GM23338 (cell line): ENCODE measurements at regions not wholly inside any gene's neighbourhood (a gene's known extent, or its start where the extent isn't known, plus 50 kb on each side); places are given as distances from the start of the nearest gene placed in this dataset.

ENCODE experiments used
- ATAC-seq: fragments of 200-7000 bp; cut with Tn5 transposase; 3 replicates; pipeline ENCODE4 v1.9.1; 2020
- DNase-seq: peaks from one replicate; pipeline ENCODE4 v3.0.0-alpha.2; 2015; ENCODE audit warnings: low spot score
- H2AFZ ChIP-seq: fragments of 200-600 bp; sonication (generic); 2 replicates; pipeline ENCODE4 v1.8.0; 2016; ENCODE audit warnings: antibody characterized with exemption, mild to moderate bottlenecking, moderate library complexity
- H3F3A ChIP-seq: fragments of 200-600 bp; sonication (generic); replicated peaks from 2 replicates; pipeline ENCODE4 v1.8.0; 2017; ENCODE audit warnings: antibody characterized with exemption, mixed run types, low read depth
- H3K27ac ChIP-seq: fragments of 200-600 bp; sonication (generic); 2 replicates; pipeline ENCODE4 v1.6.1; 2016; ENCODE audit warnings: low read depth
- H3K27me3 ChIP-seq: fragments of 200-600 bp; sonication (generic); 2 replicates; pipeline ENCODE4 v1.8.0; 2016; ENCODE audit warnings: mild to moderate bottlenecking, mixed run types, moderate library complexity; ENCODE audit not compliant: insufficient read depth
- H3K36me3 ChIP-seq: fragments of 200-600 bp; sonication (generic); 2 replicates; pipeline ENCODE4 v1.8.0; 2016; ENCODE audit warnings: mild to moderate bottlenecking; ENCODE audit not compliant: insufficient read depth
- H3K4me1 ChIP-seq: fragments of 200-600 bp; sonication (generic); 2 replicates; pipeline ENCODE4 v1.8.0; 2016; ENCODE audit warnings: mild to moderate bottlenecking, moderate library complexity; ENCODE audit not compliant: insufficient read depth
- H3K4me2 ChIP-seq: fragments of 200-600 bp; sonication (generic); 2 replicates; pipeline ENCODE4 v1.7.1; 2017; ENCODE audit warnings: mixed run types
- H3K4me3 ChIP-seq: fragments of 200-600 bp; sonication (generic); 2 replicates; pipeline ENCODE4 v1.6.1; 2016; ENCODE audit warnings: mixed run types
- H3K79me2 ChIP-seq: fragments of 200-600 bp; sonication (generic); replicated peaks from 2 replicates; pipeline ENCODE4 v1.8.0; 2017; ENCODE audit warnings: mild to moderate bottlenecking; ENCODE audit not compliant: insufficient read depth
- H3K9me2 ChIP-seq: fragments of 200-600 bp; sonication (generic); 2 replicates; pipeline ENCODE4 v1.8.0; 2017; ENCODE audit not compliant: insufficient read depth
- H4K20me1 ChIP-seq: fragments of 200-600 bp; sonication (generic); replicated peaks from 2 replicates; pipeline ENCODE4 v1.8.0; 2017; ENCODE audit warnings: mild to moderate bottlenecking; ENCODE audit not compliant: insufficient read depth
- H3K27ac Mint-ChIP-seq: 2 replicates; pipeline ENCODE4 v1.8.0; 2020; ENCODE audit warnings: inconsistent platforms, mild to moderate bottlenecking, moderate library complexity, mixed read lengths
- H3K27me3 Mint-ChIP-seq: 3 replicates; pipeline ENCODE4 v1.8.0; 2022; ENCODE audit warnings: low read depth, mild to moderate bottlenecking, moderate library complexity, mixed read lengths, inconsistent platforms; ENCODE audit not compliant: insufficient read depth, poor library complexity
- H3K36me3 Mint-ChIP-seq: 3 replicates; pipeline ENCODE4 v1.8.0; 2021; ENCODE audit warnings: low read depth, mild to moderate bottlenecking, inconsistent platforms, moderate library complexity, mixed read lengths
- H3K4me1 Mint-ChIP-seq: 3 replicates; pipeline ENCODE4 v1.8.0; 2020; ENCODE audit warnings: mild to moderate bottlenecking, inconsistent platforms, mixed read lengths
- H3K4me3 Mint-ChIP-seq: 3 replicates; pipeline ENCODE4 v1.8.0; 2021; ENCODE audit warnings: moderate library complexity, mild to moderate bottlenecking, inconsistent platforms, mixed read lengths
- H3K9me3 Mint-ChIP-seq: 3 replicates; pipeline ENCODE4 v1.8.0; 2020; ENCODE audit warnings: moderate library complexity, mild to moderate bottlenecking, inconsistent platforms, mixed read lengths
- CREB1 ChIP-seq: fragments of 250-450 bp; sonication (Bioruptor Pico); IDR thresholded peaks from 2 replicates; pipeline ENCODE4 v1.5.0; 2020; ENCODE audit warnings: low read depth, mild to moderate bottlenecking, moderate library complexity
- EZH2 ChIP-seq: fragments of 200-600 bp; sonication (generic); IDR thresholded peaks from one replicate; pipeline ENCODE4 v1.8.0; 2017; ENCODE audit warnings: antibody characterized with exemption, mild to moderate bottlenecking, low read depth; ENCODE audit not compliant: unreplicated experiment
- EZH2phosphoT487 ChIP-seq: fragments of 200-600 bp; sonication (generic); IDR thresholded peaks from one replicate; pipeline ENCODE4 v1.8.1; 2018; ENCODE audit warnings: antibody characterized with exemption; ENCODE audit not compliant: unreplicated experiment
- JUNB ChIP-seq: IDR thresholded peaks from one replicate; pipeline ENCODE4 v1.6.1; 2016; ENCODE audit warnings: antibody characterized with exemption; ENCODE audit not compliant: unreplicated experiment
- POLR2AphosphoS5 ChIP-seq: IDR thresholded peaks from 2 replicates; pipeline ENCODE4 v1.6.1; 2016; ENCODE audit warnings: antibody characterized with exemption, low read depth
- STAT1 ChIP-seq: IDR thresholded peaks from one replicate; pipeline ENCODE4 v1.6.1; 2016; ENCODE audit warnings: antibody characterized with exemption; ENCODE audit not compliant: unreplicated experiment
- ZNF114 ChIP-seq: fragments of 250-450 bp; sonication (Bioruptor Pico); IDR thresholded peaks from 2 replicates; pipeline ENCODE4 v1.5.0; 2020; ENCODE audit warnings: mild to moderate bottlenecking, moderate library complexity
- ZNF331 ChIP-seq: fragments of 250-450 bp; sonication (Bioruptor Pico); IDR thresholded peaks from 2 replicates; pipeline ENCODE4 v1.5.0; 2020; ENCODE audit warnings: low read depth, mild to moderate bottlenecking, moderate library complexity
- TF ChIP-seq, protein P1 (sequence below): IDR thresholded peaks from 2 replicates; pipeline ENCODE4 v1.6.1; 2016; ENCODE audit warnings: antibody characterized with exemption
- TF ChIP-seq, protein P2 (sequence below): IDR thresholded peaks from one replicate; pipeline ENCODE4 v1.6.1; 2018; ENCODE audit warnings: antibody characterized with exemption; ENCODE audit not compliant: unreplicated experiment
- TF ChIP-seq, protein P3 (sequence below), 2 experiments: fragments of 200-600 bp in 1 of 2; sonication (generic) in 1 of 2; conservative IDR thresholded peaks; 2 replicates each; pipeline versions ENCODE4 v1.5.1 to v1.6.1; 2016 to 2017; ENCODE audit warnings: antibody characterized with exemption in 2 of 2, low read depth in 2 of 2, mild to moderate bottlenecking in 2 of 2, moderate library complexity in 1 of 2
- TF ChIP-seq, protein P4 (sequence below): fragments of 250-450 bp; sonication (Bioruptor Pico); IDR thresholded peaks from 2 replicates; pipeline ENCODE4 v1.5.0; 2020; ENCODE audit warnings: mild to moderate bottlenecking, moderate library complexity

DNA sequence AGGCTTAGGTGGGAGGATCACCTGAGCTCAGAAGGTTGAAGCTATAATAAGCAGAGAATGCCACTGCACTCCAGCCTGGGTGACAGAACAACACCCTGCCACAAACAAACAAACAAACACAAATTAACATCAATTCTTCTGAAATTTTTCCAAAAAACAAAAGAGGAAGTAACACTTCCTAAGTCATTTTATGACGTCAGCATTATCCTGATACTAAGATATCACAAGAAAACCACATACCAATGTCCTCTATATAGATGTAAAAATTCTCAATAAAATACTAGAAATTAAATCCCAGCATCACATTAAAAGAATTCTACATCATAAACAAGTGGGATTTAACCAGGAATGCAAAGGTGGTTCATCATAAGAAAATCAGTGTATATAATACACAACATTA lies 64.4 kb upstream of the STK26 start:
- Mint-ChIP-seq H3K27me3 (no peaks in the 10 kb centered on the region), H3K9me3 (no peaks in the 10 kb centered on the region), H3K4me3 (no peak overlapping the region), H3K4me1 (peaks cover 4% of the 10 kb centered on the region; the same call in 1 of the 3 replicates), H3K27ac (no peak overlapping the region), H3K36me3 (no peaks in the 10 kb centered on the region)
- H3K27ac ChIP-seq = no peak overlapping the region
- ATAC-seq (no peak), DNase-seq (no peak)
- H3K27me3 ChIP-seq = no peaks in the 10 kb centered on the region
- no peaks in the 10 kb centered on the region for H4K20me1 ChIP-seq
- H3K9me2 ChIP-seq = no peaks in the 10 kb centered on the region
- no peaks in the 10 kb centered on the region for H3F3A ChIP-seq
- no peaks in the 10 kb centered on the region for H3K4me1 ChIP-seq
- no peak overlapping the region for H2AFZ ChIP-seq
- H3K4me2 ChIP-seq = no peak overlapping the region
- TF ChIP-seq, protein P1, sequence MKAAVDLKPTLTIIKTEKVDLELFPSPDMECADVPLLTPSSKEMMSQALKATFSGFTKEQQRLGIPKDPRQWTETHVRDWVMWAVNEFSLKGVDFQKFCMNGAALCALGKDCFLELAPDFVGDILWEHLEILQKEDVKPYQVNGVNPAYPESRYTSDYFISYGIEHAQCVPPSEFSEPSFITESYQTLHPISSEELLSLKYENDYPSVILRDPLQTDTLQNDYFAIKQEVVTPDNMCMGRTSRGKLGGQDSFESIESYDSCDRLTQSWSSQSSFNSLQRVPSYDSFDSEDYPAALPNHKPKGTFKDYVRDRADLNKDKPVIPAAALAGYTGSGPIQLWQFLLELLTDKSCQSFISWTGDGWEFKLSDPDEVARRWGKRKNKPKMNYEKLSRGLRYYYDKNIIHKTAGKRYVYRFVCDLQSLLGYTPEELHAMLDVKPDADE = no peak
- TF ChIP-seq EZH2 (no peak), ZNF331 (CRISPR knock-in tag) (no peak), EZH2phosphoT487 (no peak), JUNB (no peak), STAT1 (no peak), ZNF114 (no peak), CREB1 (CRISPR knock-in tag) (no peak), POLR2AphosphoS5 (no peak)
- TF ChIP-seq, protein P2, sequence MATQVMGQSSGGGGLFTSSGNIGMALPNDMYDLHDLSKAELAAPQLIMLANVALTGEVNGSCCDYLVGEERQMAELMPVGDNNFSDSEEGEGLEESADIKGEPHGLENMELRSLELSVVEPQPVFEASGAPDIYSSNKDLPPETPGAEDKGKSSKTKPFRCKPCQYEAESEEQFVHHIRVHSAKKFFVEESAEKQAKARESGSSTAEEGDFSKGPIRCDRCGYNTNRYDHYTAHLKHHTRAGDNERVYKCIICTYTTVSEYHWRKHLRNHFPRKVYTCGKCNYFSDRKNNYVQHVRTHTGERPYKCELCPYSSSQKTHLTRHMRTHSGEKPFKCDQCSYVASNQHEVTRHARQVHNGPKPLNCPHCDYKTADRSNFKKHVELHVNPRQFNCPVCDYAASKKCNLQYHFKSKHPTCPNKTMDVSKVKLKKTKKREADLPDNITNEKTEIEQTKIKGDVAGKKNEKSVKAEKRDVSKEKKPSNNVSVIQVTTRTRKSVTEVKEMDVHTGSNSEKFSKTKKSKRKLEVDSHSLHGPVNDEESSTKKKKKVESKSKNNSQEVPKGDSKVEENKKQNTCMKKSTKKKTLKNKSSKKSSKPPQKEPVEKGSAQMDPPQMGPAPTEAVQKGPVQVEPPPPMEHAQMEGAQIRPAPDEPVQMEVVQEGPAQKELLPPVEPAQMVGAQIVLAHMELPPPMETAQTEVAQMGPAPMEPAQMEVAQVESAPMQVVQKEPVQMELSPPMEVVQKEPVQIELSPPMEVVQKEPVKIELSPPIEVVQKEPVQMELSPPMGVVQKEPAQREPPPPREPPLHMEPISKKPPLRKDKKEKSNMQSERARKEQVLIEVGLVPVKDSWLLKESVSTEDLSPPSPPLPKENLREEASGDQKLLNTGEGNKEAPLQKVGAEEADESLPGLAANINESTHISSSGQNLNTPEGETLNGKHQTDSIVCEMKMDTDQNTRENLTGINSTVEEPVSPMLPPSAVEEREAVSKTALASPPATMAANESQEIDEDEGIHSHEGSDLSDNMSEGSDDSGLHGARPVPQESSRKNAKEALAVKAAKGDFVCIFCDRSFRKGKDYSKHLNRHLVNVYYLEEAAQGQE = no peak
- TF ChIP-seq, protein P3, sequence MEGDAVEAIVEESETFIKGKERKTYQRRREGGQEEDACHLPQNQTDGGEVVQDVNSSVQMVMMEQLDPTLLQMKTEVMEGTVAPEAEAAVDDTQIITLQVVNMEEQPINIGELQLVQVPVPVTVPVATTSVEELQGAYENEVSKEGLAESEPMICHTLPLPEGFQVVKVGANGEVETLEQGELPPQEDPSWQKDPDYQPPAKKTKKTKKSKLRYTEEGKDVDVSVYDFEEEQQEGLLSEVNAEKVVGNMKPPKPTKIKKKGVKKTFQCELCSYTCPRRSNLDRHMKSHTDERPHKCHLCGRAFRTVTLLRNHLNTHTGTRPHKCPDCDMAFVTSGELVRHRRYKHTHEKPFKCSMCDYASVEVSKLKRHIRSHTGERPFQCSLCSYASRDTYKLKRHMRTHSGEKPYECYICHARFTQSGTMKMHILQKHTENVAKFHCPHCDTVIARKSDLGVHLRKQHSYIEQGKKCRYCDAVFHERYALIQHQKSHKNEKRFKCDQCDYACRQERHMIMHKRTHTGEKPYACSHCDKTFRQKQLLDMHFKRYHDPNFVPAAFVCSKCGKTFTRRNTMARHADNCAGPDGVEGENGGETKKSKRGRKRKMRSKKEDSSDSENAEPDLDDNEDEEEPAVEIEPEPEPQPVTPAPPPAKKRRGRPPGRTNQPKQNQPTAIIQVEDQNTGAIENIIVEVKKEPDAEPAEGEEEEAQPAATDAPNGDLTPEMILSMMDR (conservative IDR thresholded peaks at IDR 0.05; ENCODE audit: low read depth in 2 of 2) = no peak
- TF ChIP-seq, protein P4, sequence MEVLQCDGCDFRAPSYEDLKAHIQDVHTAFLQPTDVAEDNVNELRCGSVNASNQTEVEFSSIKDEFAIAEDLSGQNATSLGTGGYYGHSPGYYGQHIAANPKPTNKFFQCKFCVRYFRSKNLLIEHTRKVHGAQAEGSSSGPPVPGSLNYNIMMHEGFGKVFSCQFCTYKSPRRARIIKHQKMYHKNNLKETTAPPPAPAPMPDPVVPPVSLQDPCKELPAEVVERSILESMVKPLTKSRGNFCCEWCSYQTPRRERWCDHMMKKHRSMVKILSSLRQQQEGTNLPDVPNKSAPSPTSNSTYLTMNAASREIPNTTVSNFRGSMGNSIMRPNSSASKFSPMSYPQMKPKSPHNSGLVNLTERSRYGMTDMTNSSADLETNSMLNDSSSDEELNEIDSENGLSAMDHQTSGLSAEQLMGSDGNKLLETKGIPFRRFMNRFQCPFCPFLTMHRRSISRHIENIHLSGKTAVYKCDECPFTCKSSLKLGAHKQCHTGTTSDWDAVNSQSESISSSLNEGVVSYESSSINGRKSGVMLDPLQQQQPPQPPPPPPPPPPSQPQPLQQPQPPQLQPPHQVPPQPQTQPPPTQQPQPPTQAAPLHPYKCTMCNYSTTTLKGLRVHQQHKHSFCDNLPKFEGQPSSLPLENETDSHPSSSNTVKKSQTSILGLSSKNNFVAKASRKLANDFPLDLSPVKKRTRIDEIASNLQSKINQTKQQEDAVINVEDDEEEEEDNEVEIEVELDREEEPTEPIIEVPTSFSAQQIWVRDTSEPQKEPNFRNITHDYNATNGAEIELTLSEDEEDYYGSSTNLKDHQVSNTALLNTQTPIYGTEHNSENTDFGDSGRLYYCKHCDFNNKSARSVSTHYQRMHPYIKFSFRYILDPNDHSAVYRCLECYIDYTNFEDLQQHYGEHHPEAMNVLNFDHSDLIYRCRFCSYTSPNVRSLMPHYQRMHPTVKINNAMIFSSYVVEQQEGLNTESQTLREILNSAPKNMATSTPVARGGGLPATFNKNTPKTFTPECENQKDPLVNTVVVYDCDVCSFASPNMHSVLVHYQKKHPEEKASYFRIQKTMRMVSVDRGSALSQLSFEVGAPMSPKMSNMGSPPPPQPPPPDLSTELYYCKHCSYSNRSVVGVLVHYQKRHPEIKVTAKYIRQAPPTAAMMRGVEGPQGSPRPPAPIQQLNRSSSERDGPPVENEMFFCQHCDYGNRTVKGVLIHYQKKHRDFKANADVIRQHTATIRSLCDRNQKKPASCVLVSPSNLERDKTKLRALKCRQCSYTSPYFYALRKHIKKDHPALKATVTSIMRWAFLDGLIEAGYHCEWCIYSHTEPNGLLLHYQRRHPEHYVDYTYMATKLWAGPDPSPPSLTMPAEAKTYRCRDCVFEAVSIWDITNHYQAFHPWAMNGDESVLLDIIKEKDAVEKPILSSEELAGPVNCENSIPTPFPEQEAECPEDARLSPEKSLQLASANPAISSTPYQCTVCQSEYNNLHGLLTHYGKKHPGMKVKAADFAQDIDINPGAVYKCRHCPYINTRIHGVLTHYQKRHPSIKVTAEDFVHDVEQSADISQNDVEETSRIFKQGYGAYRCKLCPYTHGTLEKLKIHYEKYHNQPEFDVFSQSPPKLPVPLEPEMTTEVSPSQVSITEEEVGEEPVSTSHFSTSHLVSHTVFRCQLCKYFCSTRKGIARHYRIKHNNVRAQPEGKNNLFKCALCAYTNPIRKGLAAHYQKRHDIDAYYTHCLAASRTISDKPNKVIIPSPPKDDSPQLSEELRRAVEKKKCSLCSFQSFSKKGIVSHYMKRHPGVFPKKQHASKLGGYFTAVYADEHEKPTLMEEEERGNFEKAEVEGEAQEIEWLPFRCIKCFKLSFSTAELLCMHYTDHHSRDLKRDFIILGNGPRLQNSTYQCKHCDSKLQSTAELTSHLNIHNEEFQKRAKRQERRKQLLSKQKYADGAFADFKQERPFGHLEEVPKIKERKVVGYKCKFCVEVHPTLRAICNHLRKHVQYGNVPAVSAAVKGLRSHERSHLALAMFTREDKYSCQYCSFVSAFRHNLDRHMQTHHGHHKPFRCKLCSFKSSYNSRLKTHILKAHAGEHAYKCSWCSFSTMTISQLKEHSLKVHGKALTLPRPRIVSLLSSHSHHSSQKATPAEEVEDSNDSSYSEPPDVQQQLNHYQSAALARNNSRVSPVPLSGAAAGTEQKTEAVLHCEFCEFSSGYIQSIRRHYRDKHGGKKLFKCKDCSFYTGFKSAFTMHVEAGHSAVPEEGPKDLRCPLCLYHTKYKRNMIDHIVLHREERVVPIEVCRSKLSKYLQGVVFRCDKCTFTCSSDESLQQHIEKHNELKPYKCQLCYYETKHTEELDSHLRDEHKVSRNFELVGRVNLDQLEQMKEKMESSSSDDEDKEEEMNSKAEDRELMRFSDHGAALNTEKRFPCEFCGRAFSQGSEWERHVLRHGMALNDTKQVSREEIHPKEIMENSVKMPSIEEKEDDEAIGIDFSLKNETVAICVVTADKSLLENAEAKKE = no peak
- H3K36me3 ChIP-seq = no peaks in the 10 kb centered on the region
- no peak overlapping the region for H3K4me3 ChIP-seq
- H3K79me2 ChIP-seq = no peaks in the 10 kb centered on the region
